H1 (cell line): ENCODE measurements at regions not wholly inside any gene's neighbourhood (a gene's known extent, or its start where the extent isn't known, plus 50 kb on each side); places are given as distances from the start of the nearest gene placed in this dataset.

Experiments
- CTCF ChIA-PET: fragments of 300-600 bp; sonication (Branson Sonifier 250); formaldehyde crosslinking; loops from one replicate; lab custom pipeline; 2021; ENCODE audit not compliant: partially characterized antibody; lab: Charles Lee
- POLR2A ChIA-PET: fragments of 300-600 bp; sonication (Branson Sonifier 250); formaldehyde crosslinking; loops from one replicate; lab custom pipeline; 2021; ENCODE audit warnings: inconsistent platforms; ENCODE audit not compliant: partially characterized antibody; lab: Charles Lee
- DNase-seq, 2 experiments: peaks; one replicate each; pipeline versions ENCODE4 v3.0.0 to v3.0.0-alpha.2; 2010 to 2022; ENCODE audit warnings: low spot score in 2 of 2, low read depth in 1 of 2, mixed read lengths in 1 of 2
- FAIRE-seq: peaks from 2 replicates; lab custom pipeline; 2011; peaks lifted over from hg19 to GRCh38; lab: Jason Lieb, UNC
- H2AFZ ChIP-seq: 2 replicates; pipeline ENCODE4 v1.8.1; 2012; ENCODE audit warnings: low read length, inconsistent platforms
- H2AK5ac ChIP-seq: 2 replicates; pipeline ENCODE4 v1.6.1; 2013; ENCODE audit warnings: low read depth, low read length
- H2BK120ac ChIP-seq: replicated peaks from 2 replicates; pipeline ENCODE3; 2013; ENCODE audit warnings: low read depth, low read length, inconsistent platforms
- H2BK12ac ChIP-seq: 2 replicates; pipeline ENCODE4 v1.6.1; 2013; ENCODE audit warnings: low read depth, low read length
- H2BK15ac ChIP-seq: 2 replicates; pipeline ENCODE4 v1.6.1; 2013; ENCODE audit warnings: low read length
- H2BK20ac ChIP-seq: 2 replicates; pipeline ENCODE4 v1.6.1; 2013; ENCODE audit warnings: low read length
- H2BK5ac ChIP-seq: 2 replicates; pipeline ENCODE4 v1.6.1; 2013; ENCODE audit warnings: low read depth, low read length
- H3K14ac ChIP-seq: 2 replicates; pipeline ENCODE4 v1.6.1; 2013; ENCODE audit warnings: inconsistent platforms; ENCODE audit not compliant: insufficient read length
- H3K18ac ChIP-seq: 2 replicates; pipeline ENCODE4 v1.6.1; 2013; ENCODE audit warnings: low read length; ENCODE audit errors: extremely low read depth
- H3K23ac ChIP-seq: 2 replicates; pipeline ENCODE4 v1.6.1; 2013; ENCODE audit warnings: inconsistent platforms; ENCODE audit not compliant: insufficient read length
- H3K23me2 ChIP-seq: 2 replicates; pipeline ENCODE4 v1.6.1; 2013; ENCODE audit warnings: low read depth, low read length
- H3K27ac ChIP-seq: 2 replicates; pipeline ENCODE4 v1.6.1; 2011; ENCODE audit warnings: low read depth, low read length, inconsistent platforms
- H3K27me3 ChIP-seq, 4 experiments: replicated peaks in 1 of 4; 1 replicate in 1 of 4; 2 replicates in 3 of 4; pipeline versions ENCODE4 v1.6.1 to v1.8.1; 2011 to 2013; ENCODE audit warnings: low read length in 3 of 4, mild to moderate bottlenecking in 3 of 4, inconsistent platforms in 2 of 4, mixed read lengths in 2 of 4, moderate library complexity in 1 of 4; ENCODE audit not compliant: control insufficient read depth in 3 of 4, insufficient read depth in 3 of 4; ENCODE audit errors: extremely low read depth in 1 of 4
- H3K36me3 ChIP-seq, 4 experiments: 2 replicates each; pipeline versions ENCODE4 v1.6.1 to v1.8.1; 2011 to 2013; ENCODE audit warnings: mild to moderate bottlenecking in 4 of 4, low read length in 3 of 4, moderate library complexity in 2 of 4, control low read depth in 1 of 4, inconsistent platforms in 1 of 4; ENCODE audit not compliant: insufficient read depth in 4 of 4, control insufficient read depth in 2 of 4
- H3K4ac ChIP-seq: replicated peaks from 2 replicates; pipeline ENCODE3; 2013; ENCODE audit warnings: low read length, low read depth, mixed read lengths, inconsistent platforms; ENCODE audit not compliant: insufficient read length
- H3K4me1 ChIP-seq, 4 experiments: replicated peaks in 1 of 4; 1 replicate in 1 of 4; 2 replicates in 3 of 4; pipeline versions ENCODE4 v1.6.1 to v1.8.1; 2011 to 2013; ENCODE audit warnings: low read length in 3 of 4, inconsistent platforms in 2 of 4, mixed read lengths in 1 of 4; ENCODE audit not compliant: insufficient read depth in 4 of 4, control insufficient read depth in 3 of 4
- H3K4me2 ChIP-seq, 2 experiments: 2 replicates each; pipeline versions ENCODE4 v1.6.1 to v1.8.1; 2011 to 2013; ENCODE audit warnings: low read depth in 2 of 2, low read length in 2 of 2, control low read depth in 1 of 2, inconsistent platforms in 1 of 2, mild to moderate bottlenecking in 1 of 2; ENCODE audit not compliant: insufficient read depth in 1 of 2
- H3K4me3 ChIP-seq, 4 experiments: fragments of 200-600, 300-600 bp in 1 of 4; sonication (generic), shearing (Covaris generic), sonication (Bioruptor Twin) in 1 of 4; 2 replicates each; pipeline versions ENCODE4 v1.5.1 to v1.8.1; 2011 to 2016; ENCODE audit warnings: low read length in 4 of 4, low read depth in 3 of 4, control low read depth in 2 of 4, inconsistent platforms in 2 of 4, mild to moderate bottlenecking in 2 of 4, mixed read lengths in 1 of 4, moderate library complexity in 1 of 4; ENCODE audit not compliant: insufficient read depth in 2 of 4; ENCODE audit errors: extremely low read depth in 1 of 4
- H3K56ac ChIP-seq: replicated peaks from 2 replicates; pipeline ENCODE3; 2013; ENCODE audit warnings: low read depth, mild to moderate bottlenecking, mixed read lengths, low read length, inconsistent platforms; ENCODE audit not compliant: insufficient read length
- H3K79me1 ChIP-seq: 2 replicates; pipeline ENCODE4 v1.6.1; 2013; ENCODE audit warnings: low read depth, low read length, control low read depth
- H3K79me2 ChIP-seq, 2 experiments: 2 replicates each; pipeline versions ENCODE4 v1.6.1 to v1.8.1; 2012 to 2013; ENCODE audit warnings: low read length in 2 of 2, mild to moderate bottlenecking in 2 of 2, inconsistent platforms in 1 of 2; ENCODE audit not compliant: insufficient read depth in 2 of 2, control insufficient read depth in 1 of 2
- H3K9ac ChIP-seq, 4 experiments: replicated peaks in 1 of 4; 1 replicate in 1 of 4; 2 replicates in 3 of 4; pipeline versions ENCODE4 v1.6.1 to v1.8.1; 2011 to 2013; ENCODE audit warnings: low read depth in 3 of 4, low read length in 3 of 4, control low read depth in 2 of 4, mild to moderate bottlenecking in 2 of 4, moderate library complexity in 2 of 4, inconsistent platforms in 1 of 4; ENCODE audit errors: extremely low read depth in 1 of 4
- H3K9me3 ChIP-seq, 2 experiments: 2 replicates each; pipeline versions ENCODE4 v1.6.1 to v1.8.1; 2012 to 2013; ENCODE audit warnings: mild to moderate bottlenecking in 2 of 2, moderate library complexity in 2 of 2, control low read depth in 1 of 2, inconsistent platforms in 1 of 2, low read depth in 1 of 2, low read length in 1 of 2, mixed read lengths in 1 of 2; ENCODE audit not compliant: insufficient read depth in 2 of 2
- H4K20me1 ChIP-seq, 2 experiments: replicated peaks in 1 of 2; 2 replicates each; pipeline versions ENCODE3 to v1.8.1; 2011 to 2013; ENCODE audit warnings: inconsistent platforms in 2 of 2, low read length in 2 of 2, mild to moderate bottlenecking in 1 of 2; ENCODE audit not compliant: insufficient read depth in 2 of 2, control insufficient read depth in 1 of 2
- H4K5ac ChIP-seq: 2 replicates; pipeline ENCODE4 v1.6.1; 2013; ENCODE audit warnings: low read length, low read depth, mixed read lengths, inconsistent platforms; ENCODE audit not compliant: insufficient read length
- H4K8ac ChIP-seq: 2 replicates; pipeline ENCODE4 v1.8.0; 2013; ENCODE audit warnings: mild to moderate bottlenecking, moderate library complexity, low read length, inconsistent platforms; ENCODE audit not compliant: insufficient read depth; ENCODE audit errors: extremely low read depth
- H4K91ac ChIP-seq: replicated peaks from 2 replicates; pipeline ENCODE3; 2013; ENCODE audit warnings: low read length, mixed read lengths, inconsistent platforms; ENCODE audit not compliant: insufficient read length
- ASH2L ChIP-seq: fragments of 200-600, 300-600 bp; sonication (generic); IDR thresholded peaks from one replicate; pipeline ENCODE4 v1.7.1; 2017; ENCODE audit warnings: low read length
- CEBPB ChIP-seq: IDR thresholded peaks from 2 replicates; pipeline ENCODE4 v1.6.1; 2012; ENCODE audit warnings: low read depth, low read length
- GABPA ChIP-seq: IDR thresholded peaks from 2 replicates; pipeline ENCODE4 v1.6.1; 2011; ENCODE audit warnings: mild to moderate bottlenecking, low read length, moderate library complexity, borderline replicate concordance; ENCODE audit not compliant: insufficient read depth
- JUND ChIP-seq: IDR thresholded peaks from 2 replicates; pipeline ENCODE4 v1.6.1; 2011; ENCODE audit warnings: mild to moderate bottlenecking, improper control_type of control experiment, low read length
- POU5F1 ChIP-seq: IDR thresholded peaks from 2 replicates; pipeline ENCODE4 v1.6.1; 2011; ENCODE audit warnings: low read depth, mild to moderate bottlenecking, low read length, moderate library complexity
- RNF2 ChIP-seq: fragments of 200-900, 300-1000 bp; sonication (generic); IDR thresholded peaks from 2 replicates; pipeline ENCODE4 v1.7.1; 2016; ENCODE audit warnings: borderline replicate concordance, low read depth, mild to moderate bottlenecking, antibody characterized with exemption, low read length; ENCODE audit not compliant: poor library complexity, severe bottlenecking; ENCODE audit errors: missing control alignments
- TAF1 ChIP-seq: IDR thresholded peaks from 2 replicates; pipeline ENCODE4 v1.6.1; 2011; ENCODE audit warnings: mild to moderate bottlenecking, low read depth, low read length
- TCF12 ChIP-seq: IDR thresholded peaks from 2 replicates; pipeline ENCODE4 v1.6.1; 2011; ENCODE audit warnings: low read depth, mild to moderate bottlenecking, low read length
- TEAD4 ChIP-seq: IDR thresholded peaks from 2 replicates; pipeline ENCODE4 v1.6.1; 2012; ENCODE audit warnings: low read depth, low read length, inconsistent platforms, mixed read lengths
- WGBS, 2 experiments: shearing (Covaris generic) in 1 of 2; methylation state at CpG; one replicate each; pipeline versions ENCODE4 v1.1.6 to v1.1.7; 2013 to 2015; ENCODE audit warnings: low lambda C conversion rate in 2 of 2, mixed read lengths in 2 of 2, inconsistent platforms in 1 of 2, low coverage in 1 of 2, missing lambda C conversion rate in 1 of 2; ENCODE audit not compliant: insufficient replicate concordance in 2 of 2, insufficient coverage in 1 of 2, insufficient read length in 1 of 2; ENCODE audit errors: extremely low coverage in 1 of 2, missing lambda C conversion rate in 1 of 2; 5-methylcytosine and 5-hydroxymethylcytosine counted together
- TF ChIP-seq, protein P1 (sequence below): IDR thresholded peaks from 2 replicates; pipeline ENCODE4 v1.6.1; 2012; ENCODE audit warnings: inconsistent platforms
- TF ChIP-seq, protein P2 (sequence below), 3 experiments: IDR thresholded peaks; 1 replicate in 2 of 3; 2 replicates in 1 of 3; pipeline versions ENCODE4 v1.5.1 to v1.6.1; 2011; ENCODE audit warnings: low read length in 3 of 3, mild to moderate bottlenecking in 3 of 3, inconsistent platforms in 2 of 3, low read depth in 1 of 3, moderate library complexity in 1 of 3; ENCODE audit not compliant: insufficient read depth in 1 of 3; ENCODE audit errors: control extremely low read depth in 1 of 3

DNA sequence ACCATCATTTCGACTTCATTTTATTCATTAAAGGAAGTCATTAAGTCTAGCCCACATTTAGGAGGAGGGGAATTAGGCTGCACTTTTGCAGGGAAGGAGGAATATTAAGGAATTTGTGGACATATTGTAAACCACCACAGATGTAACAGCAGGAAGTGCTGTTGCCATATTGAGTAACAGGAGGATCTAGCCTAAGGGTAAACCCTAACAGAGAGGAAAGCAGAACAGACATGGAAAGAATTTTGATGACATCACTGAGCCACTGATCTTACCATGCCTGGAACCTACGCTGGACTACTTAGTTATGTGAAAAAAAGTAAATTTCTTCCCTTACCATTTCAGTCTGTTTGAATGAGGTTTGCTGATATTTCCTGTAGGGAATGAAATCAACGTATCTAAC is 100.7 kb upstream of the ATF7IP start:
- no peaks in the 10 kb centered on the region for H3K27me3 ChIP-seq
- H3K79me2 ChIP-seq: no peaks in the 10 kb centered on the region
- H3K23me2 ChIP-seq: 0 out of 2 replicates have a peak, but pooled peaks cover 2% of the 10 kb centered on the region
- peaks cover 0 to 11% of the 10 kb centered on the region in 2 experiments; a peak in 2 of 4 replicates for H3K9me3 ChIP-seq
- H3K18ac ChIP-seq: no peak overlapping the region
- WGBS, 2 experiments: 91% methylated on average over 3 of the region's 3 CpGs; no CpG with 5 or more reads in 1 of the 2 experiments
- H4K20me1 ChIP-seq: no peaks in the 10 kb centered on the region
- TF ChIP-seq TAF1 (no peak), TEAD4 (no peak), JUND (no peak), ASH2L (no peak), RNF2 (no peak), CEBPB (no peak), GABPA (no peak), POU5F1 (no peak), TCF12 (no peak)
- TF ChIP-seq, protein P1, sequence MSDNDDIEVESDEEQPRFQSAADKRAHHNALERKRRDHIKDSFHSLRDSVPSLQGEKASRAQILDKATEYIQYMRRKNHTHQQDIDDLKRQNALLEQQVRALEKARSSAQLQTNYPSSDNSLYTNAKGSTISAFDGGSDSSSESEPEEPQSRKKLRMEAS: no peak
- TF ChIP-seq, protein P2, sequence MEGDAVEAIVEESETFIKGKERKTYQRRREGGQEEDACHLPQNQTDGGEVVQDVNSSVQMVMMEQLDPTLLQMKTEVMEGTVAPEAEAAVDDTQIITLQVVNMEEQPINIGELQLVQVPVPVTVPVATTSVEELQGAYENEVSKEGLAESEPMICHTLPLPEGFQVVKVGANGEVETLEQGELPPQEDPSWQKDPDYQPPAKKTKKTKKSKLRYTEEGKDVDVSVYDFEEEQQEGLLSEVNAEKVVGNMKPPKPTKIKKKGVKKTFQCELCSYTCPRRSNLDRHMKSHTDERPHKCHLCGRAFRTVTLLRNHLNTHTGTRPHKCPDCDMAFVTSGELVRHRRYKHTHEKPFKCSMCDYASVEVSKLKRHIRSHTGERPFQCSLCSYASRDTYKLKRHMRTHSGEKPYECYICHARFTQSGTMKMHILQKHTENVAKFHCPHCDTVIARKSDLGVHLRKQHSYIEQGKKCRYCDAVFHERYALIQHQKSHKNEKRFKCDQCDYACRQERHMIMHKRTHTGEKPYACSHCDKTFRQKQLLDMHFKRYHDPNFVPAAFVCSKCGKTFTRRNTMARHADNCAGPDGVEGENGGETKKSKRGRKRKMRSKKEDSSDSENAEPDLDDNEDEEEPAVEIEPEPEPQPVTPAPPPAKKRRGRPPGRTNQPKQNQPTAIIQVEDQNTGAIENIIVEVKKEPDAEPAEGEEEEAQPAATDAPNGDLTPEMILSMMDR (IDR thresholded peaks at IDR 0.05; ENCODE audit: control extremely low read depth in 1 of 3, insufficient read depth in 1 of 3, low read depth in 1 of 3, low read length in 3 of 3): no peak
- TF ChIP-seq, all 59 proteins: peak for 0
- FAIRE-seq: no peak
- H3K4me2 ChIP-seq: no peak overlapping the region
- no peak overlapping the region for H3K4me3 ChIP-seq
- H2BK12ac ChIP-seq: peak overlapping the region; percentile 77; the same call in 1 of the 2 replicates
- peak overlapping the region; percentile 88; the same call in 1 of the 2 replicates for H2BK20ac ChIP-seq
- H3K27ac ChIP-seq: no peak overlapping the region
- peak overlapping the region; percentile 45; the same call in 1 of the 2 replicates for H2BK5ac ChIP-seq
- peak overlapping the region; percentile 60 for H4K91ac ChIP-seq
- H3K9ac ChIP-seq: no peak overlapping the region
- POLR2A ChIA-PET: interaction anchor here (7.7 kb wide), 1 partner anchor 101 kb away, joined by 164 read pairs; the partner anchor contains the start of gene ATF7IP
- no peak overlapping the region for H4K8ac ChIP-seq
- CTCF ChIA-PET: interaction anchor here (1.3 kb wide), 1 partner anchor 9 kb away, joined by 4 read pairs; no protein-coding TSS in a partner anchor
- H3K79me1 ChIP-seq: no peaks in the 10 kb centered on the region
- peak overlapping the region; percentile 60; the same call in 1 of the 2 replicates for H2AK5ac ChIP-seq
- no peak overlapping the region for H2BK15ac ChIP-seq
- H3K14ac ChIP-seq: no peak overlapping the region
- H4K5ac ChIP-seq: no peak overlapping the region
- peak overlapping the region; percentile 48 for H2BK120ac ChIP-seq
- H3K4ac ChIP-seq: peak overlapping the region; percentile 96
- DNase-seq: no peak
- H3K23ac ChIP-seq: no peak overlapping the region
- H3K36me3 ChIP-seq: peaks cover 0 to 3% (median 0%) of the 10 kb centered on the region in 4 experiments; a peak in 1 of 8 replicates
- no peak overlapping the region for H2AFZ ChIP-seq
- H3K4me1 ChIP-seq: peaks cover 9 to 20% (median 15%) of the 10 kb centered on the region in 4 experiments
- H3K56ac ChIP-seq: no peak overlapping the region
